GM10266 (cell line): ENCODE measurements at regions not wholly inside any gene's neighbourhood (a gene's known extent, or its start where the extent isn't known, plus 50 kb on each side); places are given as distances from the start of the nearest gene placed in this dataset.

Experiments
- DNase-seq: peaks from one replicate; pipeline ENCODE4 v3.0.0; 2012; ENCODE audit errors: extremely low spot score
- TF ChIP-seq, protein P1 (sequence below): IDR thresholded peaks from 2 replicates; pipeline ENCODE4 v1.5.1; 2012; ENCODE audit warnings: mild to moderate bottlenecking, low read depth; ENCODE audit not compliant: control insufficient read depth, insufficient read depth; ENCODE audit errors: missing control alignments

DNA sequence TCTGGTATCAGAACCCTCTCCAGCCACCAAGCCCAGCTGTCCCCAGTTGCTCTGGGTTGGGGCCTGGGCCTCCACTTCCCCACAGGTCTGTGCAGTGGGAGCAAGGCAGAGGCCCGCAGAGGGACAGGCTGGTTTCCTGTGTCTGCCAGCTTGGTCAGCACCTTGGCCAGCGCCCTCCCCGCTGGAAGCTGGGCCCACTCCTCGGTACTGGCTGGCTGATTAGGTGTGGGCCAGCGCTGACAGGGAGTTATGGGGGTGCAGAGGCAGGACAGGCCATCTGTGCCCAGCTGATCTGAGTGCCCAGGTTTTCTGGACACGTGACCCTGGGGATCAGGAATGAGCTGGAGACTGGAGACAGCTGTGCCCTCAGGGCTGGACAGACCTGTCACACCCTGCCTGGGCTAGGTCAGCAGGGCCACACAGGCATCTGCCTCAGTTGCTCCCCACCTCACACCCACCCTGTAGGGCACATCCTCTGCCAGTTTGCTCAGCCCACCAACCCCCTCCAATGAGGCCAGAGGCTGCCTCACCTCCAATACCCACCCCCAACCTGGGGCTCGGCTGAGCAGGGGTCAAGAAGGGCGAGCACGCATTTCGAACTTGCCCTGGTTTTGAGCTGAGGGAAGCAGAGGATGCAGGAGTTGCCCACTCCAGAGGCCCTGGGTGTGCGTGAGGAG lies 175.3 kb downstream of the IGLL1 start:
- TF ChIP-seq, protein P1, sequence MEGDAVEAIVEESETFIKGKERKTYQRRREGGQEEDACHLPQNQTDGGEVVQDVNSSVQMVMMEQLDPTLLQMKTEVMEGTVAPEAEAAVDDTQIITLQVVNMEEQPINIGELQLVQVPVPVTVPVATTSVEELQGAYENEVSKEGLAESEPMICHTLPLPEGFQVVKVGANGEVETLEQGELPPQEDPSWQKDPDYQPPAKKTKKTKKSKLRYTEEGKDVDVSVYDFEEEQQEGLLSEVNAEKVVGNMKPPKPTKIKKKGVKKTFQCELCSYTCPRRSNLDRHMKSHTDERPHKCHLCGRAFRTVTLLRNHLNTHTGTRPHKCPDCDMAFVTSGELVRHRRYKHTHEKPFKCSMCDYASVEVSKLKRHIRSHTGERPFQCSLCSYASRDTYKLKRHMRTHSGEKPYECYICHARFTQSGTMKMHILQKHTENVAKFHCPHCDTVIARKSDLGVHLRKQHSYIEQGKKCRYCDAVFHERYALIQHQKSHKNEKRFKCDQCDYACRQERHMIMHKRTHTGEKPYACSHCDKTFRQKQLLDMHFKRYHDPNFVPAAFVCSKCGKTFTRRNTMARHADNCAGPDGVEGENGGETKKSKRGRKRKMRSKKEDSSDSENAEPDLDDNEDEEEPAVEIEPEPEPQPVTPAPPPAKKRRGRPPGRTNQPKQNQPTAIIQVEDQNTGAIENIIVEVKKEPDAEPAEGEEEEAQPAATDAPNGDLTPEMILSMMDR, result no peak
- no peak for DNase-seq

DNA sequence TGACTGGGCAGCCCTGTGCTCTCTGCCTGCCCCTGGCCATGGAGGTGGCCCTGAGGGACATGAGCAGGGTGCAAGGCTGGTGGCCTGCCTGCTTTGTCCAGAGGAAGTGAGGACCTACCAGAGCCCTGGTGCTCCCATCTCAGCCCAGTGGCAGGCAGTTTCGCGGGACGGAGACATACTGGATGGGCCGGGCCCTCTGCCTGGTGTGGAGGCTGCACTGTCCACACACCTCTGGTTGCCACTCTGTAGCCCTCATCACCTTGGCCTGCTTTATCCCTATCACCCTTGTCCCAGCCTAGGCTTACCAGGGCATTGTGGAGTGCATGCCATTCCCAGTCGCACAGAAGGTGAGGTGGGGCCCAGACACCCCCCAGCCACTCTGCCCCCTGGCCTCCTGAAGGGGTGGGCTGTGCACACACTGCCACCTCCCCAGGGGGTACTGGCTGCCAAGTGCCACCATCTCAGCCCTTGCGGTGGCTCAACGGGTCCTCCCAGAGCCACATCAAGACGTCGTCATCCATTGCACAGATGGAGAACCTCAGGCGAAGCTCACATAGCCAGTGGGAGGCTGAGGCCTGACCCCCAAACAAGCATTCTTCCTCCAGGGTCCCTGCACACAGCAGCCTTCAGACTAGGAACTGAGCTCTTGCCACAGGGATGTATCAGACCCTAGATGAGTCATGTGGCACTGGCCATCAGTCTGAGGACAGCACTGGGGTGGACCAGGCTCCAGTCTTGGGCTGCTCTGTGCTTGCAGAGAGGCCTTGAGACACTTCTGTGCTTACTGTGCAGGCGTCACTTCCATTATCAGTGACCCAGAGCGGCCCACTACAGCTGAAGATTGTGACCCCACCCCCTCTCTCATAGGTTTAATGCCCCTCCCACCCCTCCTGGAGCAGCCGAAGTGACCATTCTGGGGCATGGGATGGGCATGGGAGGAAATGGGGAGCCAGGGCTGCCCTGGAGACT lies 176.1 kb downstream of the IGLL1 start:
- TF ChIP-seq, protein P1, result no peak
- no peak for DNase-seq

DNA sequence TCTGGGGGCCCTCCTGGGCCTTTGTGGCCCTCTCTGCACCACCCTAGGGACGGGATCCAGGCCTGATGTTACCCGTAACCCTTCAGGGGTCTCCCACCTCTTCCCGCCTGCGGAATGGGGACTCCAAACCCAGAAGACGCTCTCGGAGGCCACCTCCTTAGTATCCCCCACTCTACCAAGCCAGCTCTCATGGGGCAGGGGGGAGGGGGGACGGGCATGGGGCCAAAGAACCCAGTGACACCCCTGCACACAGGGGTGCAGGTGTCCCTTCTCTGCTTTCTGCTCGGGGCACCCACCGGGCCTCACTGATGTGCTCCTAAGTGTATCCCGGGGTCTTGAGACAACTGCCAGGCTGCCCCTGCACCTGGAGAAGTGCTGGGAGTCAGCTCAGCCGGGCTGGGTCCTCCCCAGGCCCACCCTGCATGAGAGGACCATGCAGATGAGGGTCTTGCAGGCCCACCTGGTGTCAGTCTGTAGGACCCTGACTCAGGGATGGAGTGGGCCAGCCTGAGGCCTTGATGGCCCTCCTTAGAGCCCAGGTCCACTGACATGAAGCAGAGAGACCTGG lies 176.9 kb downstream of the IGLL1 start:
- DNase-seq, result no peak
- TF ChIP-seq, protein P1, result no peak

DNA sequence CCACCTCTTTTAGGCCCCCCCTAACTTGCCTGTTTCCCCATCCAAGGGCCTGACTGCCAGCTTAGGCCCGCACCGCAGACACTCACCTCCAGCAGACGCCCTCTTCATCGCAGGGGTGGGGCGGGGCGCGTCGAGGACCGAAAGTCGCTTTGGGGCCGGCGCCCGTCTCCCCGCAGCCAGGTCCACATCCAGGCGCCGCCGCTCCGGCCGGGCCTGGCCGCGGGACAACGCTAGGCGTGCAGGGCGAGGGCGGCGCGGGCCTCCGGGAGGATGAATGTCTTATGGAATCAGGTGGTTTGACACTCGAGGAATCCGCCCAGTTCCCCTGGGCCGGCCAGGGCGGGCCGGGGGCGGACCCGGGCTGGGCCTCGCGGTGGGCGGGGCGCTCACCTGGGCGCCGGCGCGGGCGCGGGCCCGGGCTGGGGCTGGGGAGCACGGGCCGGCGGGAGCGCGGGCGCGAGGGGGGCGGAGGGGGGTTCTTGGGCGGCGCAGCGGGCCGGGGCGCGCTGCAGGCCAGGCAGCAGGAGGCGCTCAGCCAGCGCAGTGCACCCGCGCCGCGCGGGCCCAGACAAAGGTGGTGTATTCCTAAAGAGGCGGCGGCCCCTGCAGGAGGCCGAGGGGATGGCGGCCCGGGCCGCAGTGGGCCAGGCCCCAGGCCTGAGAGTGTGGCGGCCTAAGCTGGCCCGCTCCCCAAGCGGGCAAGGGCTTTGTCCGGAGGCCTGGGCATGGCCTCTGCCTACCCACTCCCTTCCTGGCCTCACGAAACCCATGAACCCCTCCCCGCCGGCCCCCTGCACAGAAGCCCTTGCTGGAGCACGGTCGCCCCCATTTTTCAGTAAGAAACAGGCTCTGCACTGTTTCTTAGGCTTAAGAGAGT lies 177.6 kb downstream of the IGLL1 start:
- TF ChIP-seq, protein P1, result peak; percentile 57
- DNase-seq, result peak; percentile 84

DNA sequence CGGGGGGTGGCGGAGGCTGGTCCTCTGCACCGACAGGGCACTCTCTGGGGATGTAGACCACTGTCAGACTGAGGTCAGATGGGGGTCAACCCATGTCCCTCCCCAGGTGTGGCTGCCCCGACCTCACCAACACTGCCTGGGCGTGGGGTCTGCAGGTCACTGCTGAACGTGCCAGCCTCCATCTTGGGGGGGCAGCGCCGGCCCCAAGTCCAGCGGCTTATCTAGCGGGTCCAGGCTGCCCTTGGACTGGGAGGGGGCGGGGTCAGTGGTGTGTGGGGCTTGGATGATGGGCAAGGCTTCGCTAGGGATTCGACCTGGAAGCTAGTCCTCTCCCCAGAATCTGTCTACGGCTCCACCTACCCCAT lies 178.2 kb downstream of the IGLL1 start:
- TF ChIP-seq, protein P1, result no peak
- no peak for DNase-seq

DNA sequence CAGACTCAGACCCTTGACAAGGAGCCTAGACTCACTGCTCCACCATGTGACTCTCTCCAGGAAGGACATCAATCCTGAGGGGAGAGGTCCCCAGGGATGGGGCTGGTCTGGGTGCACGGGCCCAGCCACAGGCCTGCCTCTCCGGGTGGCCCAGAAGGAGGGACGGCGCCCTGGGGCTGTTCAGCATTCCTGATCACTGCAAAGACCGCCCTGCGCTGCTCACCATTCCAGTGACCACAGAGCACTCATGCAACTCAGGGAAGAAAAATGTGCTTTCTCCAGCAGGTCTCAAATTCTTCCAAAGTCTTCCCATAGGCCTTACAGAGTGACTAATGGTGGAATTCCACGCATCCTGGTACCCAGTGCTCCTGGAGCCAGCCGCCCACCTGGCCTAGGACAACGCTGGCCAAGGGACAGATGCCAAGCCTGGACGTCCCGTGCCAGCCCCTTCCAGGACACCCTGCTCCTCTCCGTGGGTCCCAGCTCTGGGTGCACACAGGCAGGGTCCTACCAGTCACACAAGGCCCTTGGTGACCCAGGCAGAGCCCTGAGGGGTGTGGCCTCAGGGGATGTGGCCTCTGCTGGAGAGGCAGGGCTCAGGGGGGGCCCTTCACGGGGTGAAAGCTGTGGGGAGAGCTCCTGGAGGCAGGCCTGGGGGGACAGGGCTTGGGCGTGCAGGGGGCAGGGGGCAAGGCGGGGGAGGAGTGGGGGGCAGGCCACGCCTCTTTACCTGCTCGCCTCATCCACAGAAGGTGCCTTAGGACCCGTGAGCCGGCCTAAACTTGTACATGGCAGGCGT lies 178.8 kb downstream of the IGLL1 start:
- DNase-seq, result no peak
- TF ChIP-seq, protein P1, result no peak
